ENCODE measurements at regions not wholly inside any gene's neighbourhood (a gene's known extent, or its start where the extent isn't known, plus 50 kb on each side); places are given as distances from the start of the nearest gene placed in this dataset.

DNA sequence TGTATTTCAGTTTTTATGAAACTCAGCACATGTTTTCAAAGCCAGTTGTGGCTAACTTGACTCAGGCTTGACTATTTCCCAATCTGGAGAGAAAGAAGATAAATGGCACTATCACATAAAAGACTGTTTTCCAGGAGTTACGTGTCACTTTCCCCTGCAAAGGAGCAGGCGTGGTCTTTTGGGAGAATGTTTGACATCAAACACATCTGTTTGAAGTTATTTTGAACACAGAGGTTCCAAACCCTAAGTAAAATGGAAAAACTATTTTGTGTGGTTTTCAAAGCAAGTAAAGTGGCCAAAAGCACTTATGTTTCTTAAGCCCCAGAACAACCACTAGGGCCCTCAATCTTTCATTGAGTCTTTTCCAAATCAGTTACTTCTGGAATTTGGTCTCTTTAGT, 89.7 kb downstream of the FOXF2 start:
- Histone ChIP-seq H2AFZ (ENCODE audit: low read depth, low read length) (no peak overlapping the region), H3K9me3 (ENCODE audit: insufficient read depth, low read length, severe bottlenecking) (no peaks in the 10 kb centered on the region), H3K4me1 (ENCODE audit: insufficient read depth, low read length) (no peaks in the 10 kb centered on the region), H3K36me3 (ENCODE audit: insufficient read depth, low read length) (no peaks in the 10 kb centered on the region), H3K9ac (ENCODE audit: low read depth, low read length) (no peak overlapping the region), H3K4me3 (ENCODE audit: low read depth in 1 of 2, low read length in 2 of 2) (no peak overlapping the region), H4K20me1 (ENCODE audit: insufficient read depth, low read length) (no peaks in the 10 kb centered on the region), H3K27me3 (ENCODE audit: insufficient read depth, low read length, poor library complexity) (no peaks in the 10 kb centered on the region), H3K27ac (ENCODE audit: low read length) (no peak overlapping the region), H3K79me2 (ENCODE audit: insufficient read depth, low read length) (no peaks in the 10 kb centered on the region), H3K4me2 (ENCODE audit: insufficient read depth, low read length) (no peak overlapping the region)
- ATAC-seq (ENCODE audit: insufficient read depth, low read depth), result no peak
- no peak for DNase-seq
- no peak for TF ChIP-seq EZH2 (IDR thresholded peaks at IDR 0.05; ENCODE audit: borderline replicate concordance, low read depth, low read length, severe bottlenecking)
- TF ChIP-seq, protein P1, sequence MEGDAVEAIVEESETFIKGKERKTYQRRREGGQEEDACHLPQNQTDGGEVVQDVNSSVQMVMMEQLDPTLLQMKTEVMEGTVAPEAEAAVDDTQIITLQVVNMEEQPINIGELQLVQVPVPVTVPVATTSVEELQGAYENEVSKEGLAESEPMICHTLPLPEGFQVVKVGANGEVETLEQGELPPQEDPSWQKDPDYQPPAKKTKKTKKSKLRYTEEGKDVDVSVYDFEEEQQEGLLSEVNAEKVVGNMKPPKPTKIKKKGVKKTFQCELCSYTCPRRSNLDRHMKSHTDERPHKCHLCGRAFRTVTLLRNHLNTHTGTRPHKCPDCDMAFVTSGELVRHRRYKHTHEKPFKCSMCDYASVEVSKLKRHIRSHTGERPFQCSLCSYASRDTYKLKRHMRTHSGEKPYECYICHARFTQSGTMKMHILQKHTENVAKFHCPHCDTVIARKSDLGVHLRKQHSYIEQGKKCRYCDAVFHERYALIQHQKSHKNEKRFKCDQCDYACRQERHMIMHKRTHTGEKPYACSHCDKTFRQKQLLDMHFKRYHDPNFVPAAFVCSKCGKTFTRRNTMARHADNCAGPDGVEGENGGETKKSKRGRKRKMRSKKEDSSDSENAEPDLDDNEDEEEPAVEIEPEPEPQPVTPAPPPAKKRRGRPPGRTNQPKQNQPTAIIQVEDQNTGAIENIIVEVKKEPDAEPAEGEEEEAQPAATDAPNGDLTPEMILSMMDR (IDR thresholded peaks at IDR 0.05; ENCODE audit: borderline replicate concordance, extremely low read depth, low read length, poor library complexity, severe bottlenecking), result no peak

DNA sequence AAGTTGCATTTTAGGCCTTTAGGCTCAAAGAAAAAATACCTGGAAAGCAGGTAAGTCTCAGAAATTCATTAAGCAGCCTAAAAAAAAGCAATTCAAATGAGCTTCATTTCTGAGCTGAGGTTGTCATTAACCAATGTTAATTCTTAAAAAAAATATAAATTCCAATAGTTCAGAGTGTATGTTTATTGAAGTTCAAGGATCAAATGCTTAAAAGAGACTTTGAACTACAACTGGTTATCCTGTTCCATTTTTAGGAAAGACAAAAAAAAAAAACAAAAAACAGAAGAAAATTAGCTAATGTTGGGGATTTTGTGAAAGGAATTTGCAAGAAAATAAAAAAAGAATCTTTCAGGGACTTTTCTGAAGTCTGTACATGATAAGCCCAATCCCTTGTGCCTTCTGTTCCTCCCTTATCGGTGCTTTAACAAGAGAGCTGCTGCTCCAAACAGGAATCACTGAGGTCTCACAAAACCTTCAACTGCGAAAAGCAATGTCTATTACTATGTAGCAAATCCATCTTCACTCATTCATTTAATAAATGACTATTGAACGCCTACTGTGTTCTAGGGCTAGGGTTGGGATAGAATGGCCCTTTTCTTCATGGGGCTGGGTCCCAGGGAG, 90.3 kb downstream of the FOXF2 start:
- Histone ChIP-seq H3K36me3 (ENCODE audit: insufficient read depth, low read length) (no peaks in the 10 kb centered on the region), H3K4me2 (ENCODE audit: insufficient read depth, low read length) (no peak overlapping the region), H2AFZ (ENCODE audit: low read depth, low read length) (no peak overlapping the region), H4K20me1 (ENCODE audit: insufficient read depth, low read length) (no peaks in the 10 kb centered on the region), H3K9me3 (ENCODE audit: insufficient read depth, low read length, severe bottlenecking) (no peaks in the 10 kb centered on the region), H3K27ac (ENCODE audit: low read length) (no peak overlapping the region), H3K79me2 (ENCODE audit: insufficient read depth, low read length) (no peaks in the 10 kb centered on the region), H3K9ac (ENCODE audit: low read depth, low read length) (no peak overlapping the region), H3K27me3 (ENCODE audit: insufficient read depth, low read length, poor library complexity) (no peaks in the 10 kb centered on the region), H3K4me1 (ENCODE audit: insufficient read depth, low read length) (no peaks in the 10 kb centered on the region), H3K4me3 (ENCODE audit: low read depth in 1 of 2, low read length in 2 of 2) (no peak overlapping the region)
- DNase-seq (no peak), ATAC-seq (ENCODE audit: insufficient read depth, low read depth) (no peak)
- TF ChIP-seq EZH2 (IDR thresholded peaks at IDR 0.05; ENCODE audit: borderline replicate concordance, low read depth, low read length, severe bottlenecking), result no peak
- TF ChIP-seq, protein P1 (IDR thresholded peaks at IDR 0.05; ENCODE audit: borderline replicate concordance, extremely low read depth, low read length, poor library complexity, severe bottlenecking), result no peak

DNA sequence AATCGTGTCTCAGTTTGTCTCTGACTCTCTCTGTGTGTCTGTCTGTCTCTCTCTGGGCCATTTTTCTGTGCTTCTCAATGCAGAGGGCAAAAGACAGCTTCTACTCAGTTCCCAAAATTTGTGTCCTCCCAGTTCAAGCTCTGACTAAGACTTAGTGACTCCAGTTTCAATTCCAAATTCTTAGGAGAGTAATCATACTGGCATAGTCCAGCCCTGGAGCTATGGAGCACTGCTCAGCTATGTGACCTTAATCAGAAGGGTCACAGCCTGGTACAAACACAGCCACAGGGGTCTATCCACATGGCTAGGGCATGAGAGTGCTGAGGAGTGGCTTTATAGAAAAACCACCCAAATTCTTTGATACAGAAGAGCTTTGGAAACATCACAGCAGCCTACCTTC, 91.9 kb downstream of the FOXF2 start:
- H3K27ac ChIP-seq (ENCODE audit: low read length), result no peak overlapping the region
- H3K9ac ChIP-seq (ENCODE audit: low read depth, low read length), result no peak overlapping the region
- peaks cover 5% of the 10 kb centered on the region for H3K27me3 ChIP-seq (ENCODE audit: insufficient read depth, low read length, poor library complexity)
- TF ChIP-seq, protein P1 (IDR thresholded peaks at IDR 0.05; ENCODE audit: borderline replicate concordance, extremely low read depth, low read length, poor library complexity, severe bottlenecking), result no peak
- no peak for TF ChIP-seq EZH2 (IDR thresholded peaks at IDR 0.05; ENCODE audit: borderline replicate concordance, low read depth, low read length, severe bottlenecking)
- no peaks in the 10 kb centered on the region for H3K79me2 ChIP-seq (ENCODE audit: insufficient read depth, low read length)
- no peak overlapping the region for H3K4me2 ChIP-seq (ENCODE audit: insufficient read depth, low read length)
- H2AFZ ChIP-seq (ENCODE audit: low read depth, low read length), result no peak overlapping the region
- H3K36me3 ChIP-seq (ENCODE audit: insufficient read depth, low read length), result no peaks in the 10 kb centered on the region
- H4K20me1 ChIP-seq (ENCODE audit: insufficient read depth, low read length), result no peaks in the 10 kb centered on the region
- H3K4me3 ChIP-seq (ENCODE audit: low read depth in 1 of 2, low read length in 2 of 2), result no peak overlapping the region
- no peaks in the 10 kb centered on the region for H3K9me3 ChIP-seq (ENCODE audit: insufficient read depth, low read length, severe bottlenecking)
- no peaks in the 10 kb centered on the region for H3K4me1 ChIP-seq (ENCODE audit: insufficient read depth, low read length)
- DNase-seq (no peak), ATAC-seq (ENCODE audit: insufficient read depth, low read depth) (no peak)

All from DND-41 (cell line).